H1 (cell line): ENCODE measurements at regions not wholly inside any gene's neighbourhood (a gene's known extent, or its start where the extent isn't known, plus 50 kb on each side); places are given as distances from the start of the nearest gene placed in this dataset.

Experiments used
- CTCF ChIA-PET: fragments of 300-600 bp; sonication (Branson Sonifier 250); formaldehyde crosslinking; loops from one replicate; lab custom pipeline; 2021; ENCODE audit not compliant: partially characterized antibody; lab: Charles Lee
- POLR2A ChIA-PET: fragments of 300-600 bp; sonication (Branson Sonifier 250); formaldehyde crosslinking; loops from one replicate; lab custom pipeline; 2021; ENCODE audit warnings: inconsistent platforms; ENCODE audit not compliant: partially characterized antibody; lab: Charles Lee
- DNase-seq, 2 experiments: peaks; one replicate each; pipeline versions ENCODE4 v3.0.0 to v3.0.0-alpha.2; 2010 to 2022; ENCODE audit warnings: low spot score in 2 of 2, low read depth in 1 of 2, mixed read lengths in 1 of 2
- FAIRE-seq: peaks from 2 replicates; lab custom pipeline; 2011; peaks lifted over from hg19 to GRCh38; lab: Jason Lieb, UNC
- H2AFZ ChIP-seq: 2 replicates; pipeline ENCODE4 v1.8.1; 2012; ENCODE audit warnings: low read length, inconsistent platforms
- H2AK5ac ChIP-seq: 2 replicates; pipeline ENCODE4 v1.6.1; 2013; ENCODE audit warnings: low read depth, low read length
- H2BK120ac ChIP-seq: replicated peaks from 2 replicates; pipeline ENCODE3; 2013; ENCODE audit warnings: low read depth, low read length, inconsistent platforms
- H2BK12ac ChIP-seq: 2 replicates; pipeline ENCODE4 v1.6.1; 2013; ENCODE audit warnings: low read depth, low read length
- H2BK15ac ChIP-seq: 2 replicates; pipeline ENCODE4 v1.6.1; 2013; ENCODE audit warnings: low read length
- H2BK20ac ChIP-seq: 2 replicates; pipeline ENCODE4 v1.6.1; 2013; ENCODE audit warnings: low read length
- H2BK5ac ChIP-seq: 2 replicates; pipeline ENCODE4 v1.6.1; 2013; ENCODE audit warnings: low read depth, low read length
- H3K14ac ChIP-seq: 2 replicates; pipeline ENCODE4 v1.6.1; 2013; ENCODE audit warnings: inconsistent platforms; ENCODE audit not compliant: insufficient read length
- H3K18ac ChIP-seq: 2 replicates; pipeline ENCODE4 v1.6.1; 2013; ENCODE audit warnings: low read length; ENCODE audit errors: extremely low read depth
- H3K23ac ChIP-seq: 2 replicates; pipeline ENCODE4 v1.6.1; 2013; ENCODE audit warnings: inconsistent platforms; ENCODE audit not compliant: insufficient read length
- H3K23me2 ChIP-seq: 2 replicates; pipeline ENCODE4 v1.6.1; 2013; ENCODE audit warnings: low read depth, low read length
- H3K27ac ChIP-seq: 2 replicates; pipeline ENCODE4 v1.6.1; 2011; ENCODE audit warnings: low read depth, low read length, inconsistent platforms
- H3K27me3 ChIP-seq, 4 experiments: replicated peaks in 1 of 4; 1 replicate in 1 of 4; 2 replicates in 3 of 4; pipeline versions ENCODE4 v1.6.1 to v1.8.1; 2011 to 2013; ENCODE audit warnings: low read length in 3 of 4, mild to moderate bottlenecking in 3 of 4, inconsistent platforms in 2 of 4, mixed read lengths in 2 of 4, moderate library complexity in 1 of 4; ENCODE audit not compliant: control insufficient read depth in 3 of 4, insufficient read depth in 3 of 4; ENCODE audit errors: extremely low read depth in 1 of 4
- H3K36me3 ChIP-seq, 4 experiments: 2 replicates each; pipeline versions ENCODE4 v1.6.1 to v1.8.1; 2011 to 2013; ENCODE audit warnings: mild to moderate bottlenecking in 4 of 4, low read length in 3 of 4, moderate library complexity in 2 of 4, control low read depth in 1 of 4, inconsistent platforms in 1 of 4; ENCODE audit not compliant: insufficient read depth in 4 of 4, control insufficient read depth in 2 of 4
- H3K4ac ChIP-seq: replicated peaks from 2 replicates; pipeline ENCODE3; 2013; ENCODE audit warnings: low read length, low read depth, mixed read lengths, inconsistent platforms; ENCODE audit not compliant: insufficient read length
- H3K4me1 ChIP-seq, 4 experiments: replicated peaks in 1 of 4; 1 replicate in 1 of 4; 2 replicates in 3 of 4; pipeline versions ENCODE4 v1.6.1 to v1.8.1; 2011 to 2013; ENCODE audit warnings: low read length in 3 of 4, inconsistent platforms in 2 of 4, mixed read lengths in 1 of 4; ENCODE audit not compliant: insufficient read depth in 4 of 4, control insufficient read depth in 3 of 4
- H3K4me2 ChIP-seq, 2 experiments: 2 replicates each; pipeline versions ENCODE4 v1.6.1 to v1.8.1; 2011 to 2013; ENCODE audit warnings: low read depth in 2 of 2, low read length in 2 of 2, control low read depth in 1 of 2, inconsistent platforms in 1 of 2, mild to moderate bottlenecking in 1 of 2; ENCODE audit not compliant: insufficient read depth in 1 of 2
- H3K4me3 ChIP-seq, 4 experiments: fragments of 200-600, 300-600 bp in 1 of 4; sonication (generic), shearing (Covaris generic), sonication (Bioruptor Twin) in 1 of 4; 2 replicates each; pipeline versions ENCODE4 v1.5.1 to v1.8.1; 2011 to 2016; ENCODE audit warnings: low read length in 4 of 4, low read depth in 3 of 4, control low read depth in 2 of 4, inconsistent platforms in 2 of 4, mild to moderate bottlenecking in 2 of 4, mixed read lengths in 1 of 4, moderate library complexity in 1 of 4; ENCODE audit not compliant: insufficient read depth in 2 of 4; ENCODE audit errors: extremely low read depth in 1 of 4
- H3K56ac ChIP-seq: replicated peaks from 2 replicates; pipeline ENCODE3; 2013; ENCODE audit warnings: low read depth, mild to moderate bottlenecking, mixed read lengths, low read length, inconsistent platforms; ENCODE audit not compliant: insufficient read length
- H3K79me1 ChIP-seq: 2 replicates; pipeline ENCODE4 v1.6.1; 2013; ENCODE audit warnings: low read depth, low read length, control low read depth
- H3K79me2 ChIP-seq, 2 experiments: 2 replicates each; pipeline versions ENCODE4 v1.6.1 to v1.8.1; 2012 to 2013; ENCODE audit warnings: low read length in 2 of 2, mild to moderate bottlenecking in 2 of 2, inconsistent platforms in 1 of 2; ENCODE audit not compliant: insufficient read depth in 2 of 2, control insufficient read depth in 1 of 2
- H3K9ac ChIP-seq, 4 experiments: replicated peaks in 1 of 4; 1 replicate in 1 of 4; 2 replicates in 3 of 4; pipeline versions ENCODE4 v1.6.1 to v1.8.1; 2011 to 2013; ENCODE audit warnings: low read depth in 3 of 4, low read length in 3 of 4, control low read depth in 2 of 4, mild to moderate bottlenecking in 2 of 4, moderate library complexity in 2 of 4, inconsistent platforms in 1 of 4; ENCODE audit errors: extremely low read depth in 1 of 4
- H3K9me3 ChIP-seq, 2 experiments: 2 replicates each; pipeline versions ENCODE4 v1.6.1 to v1.8.1; 2012 to 2013; ENCODE audit warnings: mild to moderate bottlenecking in 2 of 2, moderate library complexity in 2 of 2, control low read depth in 1 of 2, inconsistent platforms in 1 of 2, low read depth in 1 of 2, low read length in 1 of 2, mixed read lengths in 1 of 2; ENCODE audit not compliant: insufficient read depth in 2 of 2
- H4K20me1 ChIP-seq, 2 experiments: replicated peaks in 1 of 2; 2 replicates each; pipeline versions ENCODE3 to v1.8.1; 2011 to 2013; ENCODE audit warnings: inconsistent platforms in 2 of 2, low read length in 2 of 2, mild to moderate bottlenecking in 1 of 2; ENCODE audit not compliant: insufficient read depth in 2 of 2, control insufficient read depth in 1 of 2
- H4K5ac ChIP-seq: 2 replicates; pipeline ENCODE4 v1.6.1; 2013; ENCODE audit warnings: low read length, low read depth, mixed read lengths, inconsistent platforms; ENCODE audit not compliant: insufficient read length
- H4K8ac ChIP-seq: 2 replicates; pipeline ENCODE4 v1.8.0; 2013; ENCODE audit warnings: mild to moderate bottlenecking, moderate library complexity, low read length, inconsistent platforms; ENCODE audit not compliant: insufficient read depth; ENCODE audit errors: extremely low read depth
- H4K91ac ChIP-seq: replicated peaks from 2 replicates; pipeline ENCODE3; 2013; ENCODE audit warnings: low read length, mixed read lengths, inconsistent platforms; ENCODE audit not compliant: insufficient read length
- ASH2L ChIP-seq: fragments of 200-600, 300-600 bp; sonication (generic); IDR thresholded peaks from one replicate; pipeline ENCODE4 v1.7.1; 2017; ENCODE audit warnings: low read length
- BRCA1 ChIP-seq: IDR thresholded peaks from 2 replicates; pipeline ENCODE4 v1.6.1; 2012; ENCODE audit warnings: low read depth, low read length, improper control_type of control experiment
- CREB1 ChIP-seq: IDR thresholded peaks from 2 replicates; pipeline ENCODE4 v1.6.1; 2012; ENCODE audit warnings: inconsistent platforms
- CTBP2 ChIP-seq: IDR thresholded peaks from 2 replicates; pipeline ENCODE4 v1.7.0; 2011; ENCODE audit warnings: borderline replicate concordance, mild to moderate bottlenecking, moderate library complexity, mixed read lengths, low read length; ENCODE audit not compliant: insufficient read depth, insufficient read length
- FOSL1 ChIP-seq: IDR thresholded peaks from 2 replicates; pipeline ENCODE4 v1.6.1; 2011; ENCODE audit warnings: mild to moderate bottlenecking, low read depth, low read length, moderate library complexity; ENCODE audit not compliant: insufficient read depth
- GTF2F1 ChIP-seq: IDR thresholded peaks from 2 replicates; pipeline ENCODE4 v1.6.1; 2012; ENCODE audit warnings: low read depth, low read length, improper control_type of control experiment, borderline replicate concordance
- KDM4A ChIP-seq: IDR thresholded peaks from one replicate; pipeline ENCODE4 v1.7.1; 2012; ENCODE audit warnings: low read depth, mild to moderate bottlenecking, moderate library complexity, low read length, inconsistent platforms; ENCODE audit not compliant: severe bottlenecking
- MAFK ChIP-seq: IDR thresholded peaks from 2 replicates; pipeline ENCODE4 v1.6.1; 2012; ENCODE audit warnings: low read depth, mild to moderate bottlenecking, improper control_type of control experiment, low read length
- RBBP5 ChIP-seq: IDR thresholded peaks from 2 replicates; pipeline ENCODE4 v1.7.1; 2012; ENCODE audit warnings: low read depth, mild to moderate bottlenecking, inconsistent platforms, low read length, moderate library complexity, borderline replicate concordance
- SUZ12 ChIP-seq: fragments of 200-600 bp; sonication (generic); IDR thresholded peaks from 2 replicates; pipeline ENCODE4 v1.6.1; 2012; ENCODE audit warnings: mild to moderate bottlenecking, inconsistent platforms, low read length, moderate library complexity, mixed read lengths
- WGBS, 2 experiments: shearing (Covaris generic) in 1 of 2; methylation state at CpG; one replicate each; pipeline versions ENCODE4 v1.1.6 to v1.1.7; 2013 to 2015; ENCODE audit warnings: low lambda C conversion rate in 2 of 2, mixed read lengths in 2 of 2, inconsistent platforms in 1 of 2, low coverage in 1 of 2, missing lambda C conversion rate in 1 of 2; ENCODE audit not compliant: insufficient replicate concordance in 2 of 2, insufficient coverage in 1 of 2, insufficient read length in 1 of 2; ENCODE audit errors: extremely low coverage in 1 of 2, missing lambda C conversion rate in 1 of 2; 5-methylcytosine and 5-hydroxymethylcytosine counted together
- TF ChIP-seq, protein P1 (sequence below), 3 experiments: IDR thresholded peaks; 1 replicate in 2 of 3; 2 replicates in 1 of 3; pipeline versions ENCODE4 v1.5.1 to v1.6.1; 2011; ENCODE audit warnings: low read length in 3 of 3, mild to moderate bottlenecking in 3 of 3, inconsistent platforms in 2 of 3, low read depth in 1 of 3, moderate library complexity in 1 of 3; ENCODE audit not compliant: insufficient read depth in 1 of 3; ENCODE audit errors: control extremely low read depth in 1 of 3

DNA sequence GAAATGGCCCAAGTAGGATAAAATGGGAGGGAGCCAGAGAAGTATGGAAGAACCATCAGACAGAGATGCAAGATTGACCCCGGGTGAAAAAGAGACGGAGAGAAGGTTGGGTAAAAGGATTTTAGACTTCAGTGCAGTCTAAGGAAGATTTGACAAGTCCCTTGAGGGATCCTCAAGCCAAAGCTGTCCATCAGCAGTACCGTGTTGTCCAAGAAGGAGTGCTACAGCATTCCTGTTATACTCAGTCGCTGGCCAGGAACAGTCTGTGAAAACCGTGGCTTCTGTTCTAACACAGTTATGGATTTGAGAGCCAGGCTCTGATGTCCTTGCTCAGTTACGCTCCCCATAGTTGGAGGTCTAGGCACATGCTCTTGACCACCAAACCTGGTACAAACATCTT is 383.9 kb upstream of the DAB2 start:
- Histone ChIP-seq H4K91ac (no peak overlapping the region), H3K23me2 (no peaks in the 10 kb centered on the region), H3K36me3 (no peaks in the 10 kb centered on the region), H2BK120ac (no peak overlapping the region), H3K23ac (no peak overlapping the region), H3K14ac (no peak overlapping the region), H3K9me3 (no peaks in the 10 kb centered on the region), H2AK5ac (no peak overlapping the region), H3K27me3 (no peaks in the 10 kb centered on the region), H3K56ac (no peak overlapping the region)
- DNase-seq, result no peak
- POLR2A ChIA-PET, result no interaction called here
- TF ChIP-seq BRCA1, result no peak
- no peak for TF ChIP-seq GTF2F1
- TF ChIP-seq RBBP5, result no peak
- TF ChIP-seq ASH2L, result no peak
- TF ChIP-seq FOSL1, result no peak
- TF ChIP-seq MAFK, result no peak
- TF ChIP-seq CREB1, result no peak
- TF ChIP-seq, protein P1, sequence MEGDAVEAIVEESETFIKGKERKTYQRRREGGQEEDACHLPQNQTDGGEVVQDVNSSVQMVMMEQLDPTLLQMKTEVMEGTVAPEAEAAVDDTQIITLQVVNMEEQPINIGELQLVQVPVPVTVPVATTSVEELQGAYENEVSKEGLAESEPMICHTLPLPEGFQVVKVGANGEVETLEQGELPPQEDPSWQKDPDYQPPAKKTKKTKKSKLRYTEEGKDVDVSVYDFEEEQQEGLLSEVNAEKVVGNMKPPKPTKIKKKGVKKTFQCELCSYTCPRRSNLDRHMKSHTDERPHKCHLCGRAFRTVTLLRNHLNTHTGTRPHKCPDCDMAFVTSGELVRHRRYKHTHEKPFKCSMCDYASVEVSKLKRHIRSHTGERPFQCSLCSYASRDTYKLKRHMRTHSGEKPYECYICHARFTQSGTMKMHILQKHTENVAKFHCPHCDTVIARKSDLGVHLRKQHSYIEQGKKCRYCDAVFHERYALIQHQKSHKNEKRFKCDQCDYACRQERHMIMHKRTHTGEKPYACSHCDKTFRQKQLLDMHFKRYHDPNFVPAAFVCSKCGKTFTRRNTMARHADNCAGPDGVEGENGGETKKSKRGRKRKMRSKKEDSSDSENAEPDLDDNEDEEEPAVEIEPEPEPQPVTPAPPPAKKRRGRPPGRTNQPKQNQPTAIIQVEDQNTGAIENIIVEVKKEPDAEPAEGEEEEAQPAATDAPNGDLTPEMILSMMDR (IDR thresholded peaks at IDR 0.05; ENCODE audit: control extremely low read depth in 1 of 3, insufficient read depth in 1 of 3, low read depth in 1 of 3, low read length in 3 of 3), result no peak
- TF ChIP-seq KDM4A, result no peak
- no peak for TF ChIP-seq SUZ12
- TF ChIP-seq CTBP2, result no peak
- TF ChIP-seq, all 59 proteins: peak for 0
- CTCF ChIA-PET, result interaction anchor here (0.7 kb wide), 1 partner anchor 17 kb away, joined by 4 read pairs; no protein-coding TSS in a partner anchor
- H3K79me1 ChIP-seq, result no peaks in the 10 kb centered on the region
- no peak for FAIRE-seq
- H3K4me2 ChIP-seq, result no peak overlapping the region
- H4K8ac ChIP-seq, result no peak overlapping the region
- no peak overlapping the region for H3K4ac ChIP-seq
- H3K9ac ChIP-seq, result no peak overlapping the region
- no peak overlapping the region for H3K18ac ChIP-seq
- no peak overlapping the region for H3K4me3 ChIP-seq
- no peaks in the 10 kb centered on the region for H3K79me2 ChIP-seq
- no peak overlapping the region for H3K27ac ChIP-seq
- H2BK5ac ChIP-seq, result no peak overlapping the region
- H2AFZ ChIP-seq, result 0 out of 2 replicates have a peak overlapping the region, but pooled peaks have one; percentile 50
- H3K4me1 ChIP-seq, result no peaks in the 10 kb centered on the region
- 84% methylated on average over 6 of the region's 6 CpGs; no CpG with 5 or more reads in 1 of the 2 experiments for WGBS, 2 experiments
- no peak overlapping the region for H2BK15ac ChIP-seq
- H2BK20ac ChIP-seq, result no peak overlapping the region
- no peaks in the 10 kb centered on the region for H4K20me1 ChIP-seq
- no peak overlapping the region for H4K5ac ChIP-seq
- 0 out of 2 replicates have a peak overlapping the region, but pooled peaks have one; percentile 2 for H2BK12ac ChIP-seq
